ENCODE measurements at regions not wholly inside any gene's neighbourhood (a gene's known extent, or its start where the extent isn't known, plus 50 kb on each side); places are given as distances from the start of the nearest gene placed in this dataset.

DNA sequence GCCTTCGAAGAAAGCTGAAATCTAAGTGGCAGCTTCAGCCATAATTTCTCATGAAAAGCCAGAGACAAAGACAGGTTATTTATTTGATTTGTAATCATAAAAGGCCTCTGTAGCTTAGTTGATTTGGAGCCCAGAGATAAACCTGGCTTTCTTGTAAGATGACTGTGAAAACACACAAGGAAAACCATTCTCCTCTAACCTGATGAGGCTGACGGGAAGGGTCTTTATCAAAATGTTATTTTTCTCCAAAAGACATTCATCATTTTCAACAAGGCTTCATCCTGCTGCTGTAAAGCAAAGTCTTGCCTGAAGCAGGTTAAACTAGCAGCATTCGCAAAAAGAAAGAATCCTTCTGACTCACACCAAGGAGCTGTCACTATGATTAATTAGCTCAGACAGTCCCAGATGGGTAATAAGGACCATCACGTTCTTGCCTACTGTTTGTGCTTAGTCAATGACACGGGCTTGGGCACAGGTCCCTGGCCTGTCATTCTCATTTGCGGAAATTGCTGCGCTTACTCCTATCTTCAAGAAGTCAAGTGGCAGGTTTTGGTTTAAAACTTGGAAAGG is 286.6 kb downstream of the C12orf75 start:
- no peak for TF ChIP-seq POLR2AphosphoS5 (IDR thresholded peaks at IDR 0.05)
- TF ChIP-seq EP300 (IDR thresholded peaks at IDR 0.05), result no peak
- no peak for TF ChIP-seq POLR2A (IDR thresholded peaks at IDR 0.05; ENCODE audit: low read depth)
- no peaks in the 10 kb centered on the region for H3K9me3 ChIP-seq
- H3K27me3 ChIP-seq, result no peaks in the 10 kb centered on the region
- H3K36me3 ChIP-seq, result no peaks in the 10 kb centered on the region
- H3K4me1 ChIP-seq, result no peaks in the 10 kb centered on the region
- 52% methylated on average over 7 of the region's 7 CpGs for WGBS
- no peak overlapping the region for H3K27ac ChIP-seq (replicated peaks in 1 of 4)
- no peak for DNase-seq (ENCODE audit: extremely low spot score)
- intact Hi-C loops (cut with DNase I), result no loop called here
- H3K4me3 ChIP-seq, result no peak overlapping the region

DNA sequence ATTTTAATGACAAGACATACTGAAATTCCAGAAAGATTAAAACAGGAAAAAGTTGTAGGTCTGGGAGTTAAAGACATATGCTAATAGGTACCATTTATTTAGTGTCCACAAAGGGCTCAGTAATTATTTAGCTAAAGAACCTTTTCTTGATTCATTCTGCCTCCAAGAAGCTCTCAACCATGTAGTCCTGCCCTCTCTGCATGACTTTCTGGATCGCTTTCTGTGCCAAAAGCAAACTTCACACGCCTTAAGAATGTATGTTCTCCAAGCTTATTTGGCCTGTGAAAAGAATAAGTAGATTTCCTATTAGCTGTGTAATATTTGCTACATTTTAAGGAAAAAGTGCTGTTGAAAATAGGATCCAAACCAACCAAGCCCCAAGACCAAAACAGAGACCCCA is 291.7 kb downstream of the C12orf75 start:
- 88% methylated on average over 2 of the region's 2 CpGs for WGBS
- no peak overlapping the region for H3K27ac ChIP-seq (replicated peaks in 1 of 4)
- no peaks in the 10 kb centered on the region for H3K9me3 ChIP-seq
- H3K4me3 ChIP-seq, result no peak overlapping the region
- H3K36me3 ChIP-seq, result no peaks in the 10 kb centered on the region
- TF ChIP-seq EP300 (IDR thresholded peaks at IDR 0.05), result no peak
- TF ChIP-seq, protein P1, sequence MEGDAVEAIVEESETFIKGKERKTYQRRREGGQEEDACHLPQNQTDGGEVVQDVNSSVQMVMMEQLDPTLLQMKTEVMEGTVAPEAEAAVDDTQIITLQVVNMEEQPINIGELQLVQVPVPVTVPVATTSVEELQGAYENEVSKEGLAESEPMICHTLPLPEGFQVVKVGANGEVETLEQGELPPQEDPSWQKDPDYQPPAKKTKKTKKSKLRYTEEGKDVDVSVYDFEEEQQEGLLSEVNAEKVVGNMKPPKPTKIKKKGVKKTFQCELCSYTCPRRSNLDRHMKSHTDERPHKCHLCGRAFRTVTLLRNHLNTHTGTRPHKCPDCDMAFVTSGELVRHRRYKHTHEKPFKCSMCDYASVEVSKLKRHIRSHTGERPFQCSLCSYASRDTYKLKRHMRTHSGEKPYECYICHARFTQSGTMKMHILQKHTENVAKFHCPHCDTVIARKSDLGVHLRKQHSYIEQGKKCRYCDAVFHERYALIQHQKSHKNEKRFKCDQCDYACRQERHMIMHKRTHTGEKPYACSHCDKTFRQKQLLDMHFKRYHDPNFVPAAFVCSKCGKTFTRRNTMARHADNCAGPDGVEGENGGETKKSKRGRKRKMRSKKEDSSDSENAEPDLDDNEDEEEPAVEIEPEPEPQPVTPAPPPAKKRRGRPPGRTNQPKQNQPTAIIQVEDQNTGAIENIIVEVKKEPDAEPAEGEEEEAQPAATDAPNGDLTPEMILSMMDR (IDR thresholded peaks at IDR 0.05), result no peak
- TF ChIP-seq POLR2AphosphoS5 (IDR thresholded peaks at IDR 0.05), result no peak
- no peak for TF ChIP-seq POLR2A (IDR thresholded peaks at IDR 0.05; ENCODE audit: low read depth)
- H3K27me3 ChIP-seq, result no peaks in the 10 kb centered on the region
- no peaks in the 10 kb centered on the region for H3K4me1 ChIP-seq
- intact Hi-C loops (cut with DNase I), result no loop called here
- no peak for DNase-seq (ENCODE audit: extremely low spot score)

DNA sequence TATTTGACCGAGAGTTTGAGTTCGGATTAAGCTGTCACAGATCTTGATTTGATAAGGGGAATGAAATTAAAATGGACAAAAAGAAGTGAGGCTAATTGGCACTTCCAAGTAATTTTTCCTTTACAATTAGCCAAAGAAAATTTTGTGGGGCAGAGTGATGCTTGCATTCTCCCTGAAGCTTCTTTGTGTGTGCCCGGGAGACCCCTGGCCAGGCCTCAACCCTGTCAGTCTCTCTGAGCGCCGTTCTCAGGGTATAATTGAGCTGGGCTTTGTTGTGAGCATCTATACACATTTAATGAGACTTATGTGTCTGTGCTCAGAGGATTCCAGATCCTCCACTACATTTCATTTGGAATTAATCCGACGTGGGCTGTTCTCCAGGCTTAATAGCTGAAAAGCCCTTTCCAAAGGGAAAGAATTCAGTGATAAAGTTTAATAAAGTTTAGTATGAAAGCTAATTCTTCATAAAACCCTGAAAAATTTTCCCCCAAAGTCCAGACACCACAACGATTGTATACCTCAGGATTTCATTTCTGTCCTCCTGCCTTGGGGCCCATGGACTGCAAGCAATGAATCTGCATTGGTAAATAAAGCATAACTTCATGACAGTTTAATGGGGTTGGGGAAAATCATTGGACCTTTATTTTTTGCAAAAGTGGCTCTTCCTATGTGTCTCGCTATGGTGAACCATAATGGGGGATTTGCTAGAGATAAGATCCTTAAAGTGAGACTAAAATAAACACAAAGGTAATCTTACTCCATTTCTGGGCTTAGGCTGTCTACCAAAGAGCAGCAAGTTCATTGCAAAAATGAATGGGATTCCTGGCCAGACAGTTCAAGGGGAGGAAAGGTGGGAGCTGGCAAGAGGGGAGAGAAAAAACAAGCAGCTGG is 292.6 kb downstream of the C12orf75 start:
- Histone ChIP-seq H3K4me3 (no peak overlapping the region), H3K27ac (replicated peaks in 1 of 4) (no peak overlapping the region), H3K27me3 (no peaks in the 10 kb centered on the region), H3K4me1 (no peaks in the 10 kb centered on the region), H3K36me3 (no peaks in the 10 kb centered on the region), H3K9me3 (no peaks in the 10 kb centered on the region)
- no peak for DNase-seq (ENCODE audit: extremely low spot score)
- TF ChIP-seq EP300 (IDR thresholded peaks at IDR 0.05) (no peak), POLR2AphosphoS5 (IDR thresholded peaks at IDR 0.05) (no peak), POLR2A (IDR thresholded peaks at IDR 0.05; ENCODE audit: low read depth) (no peak)
- TF ChIP-seq, protein P1 (IDR thresholded peaks at IDR 0.05), result no peak
- WGBS, result 88% methylated on average over 9 of the region's 9 CpGs
- intact Hi-C loops (cut with DNase I), result no loop called here

DNA sequence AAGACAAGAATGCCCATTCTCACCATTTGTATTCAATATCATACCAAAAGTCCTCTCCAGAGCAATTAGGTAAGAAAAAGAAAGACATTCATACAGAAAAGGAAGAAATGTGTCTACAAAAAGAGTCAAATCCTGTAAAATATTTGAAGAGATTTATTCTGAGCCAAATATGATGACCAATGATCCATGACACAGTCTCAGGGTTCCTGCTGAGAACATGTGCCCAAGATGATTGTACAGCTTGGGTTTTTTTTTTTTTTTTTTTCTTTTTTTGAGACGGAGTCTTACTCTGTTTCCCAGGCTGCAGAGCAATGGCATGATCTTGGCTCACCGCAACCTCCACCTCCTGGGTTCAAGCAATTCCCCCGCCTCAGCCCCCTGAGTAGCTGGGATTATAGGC is 296.2 kb downstream of the C12orf75 start:
- Histone ChIP-seq H3K36me3 (no peaks in the 10 kb centered on the region), H3K4me1 (no peaks in the 10 kb centered on the region), H3K27me3 (no peaks in the 10 kb centered on the region), H3K4me3 (no peak overlapping the region), H3K9me3 (no peaks in the 10 kb centered on the region), H3K27ac (replicated peaks in 1 of 4) (no peak overlapping the region)
- TF ChIP-seq POLR2AphosphoS5 (IDR thresholded peaks at IDR 0.05) (no peak), EP300 (IDR thresholded peaks at IDR 0.05) (no peak), POLR2A (IDR thresholded peaks at IDR 0.05; ENCODE audit: low read depth) (no peak)
- TF ChIP-seq, protein P1 (IDR thresholded peaks at IDR 0.05), result no peak
- 91% methylated on average over 3 of the region's 3 CpGs for WGBS
- DNase-seq (ENCODE audit: extremely low spot score), result no peak
- intact Hi-C loops (cut with DNase I), result no loop called here

DNA sequence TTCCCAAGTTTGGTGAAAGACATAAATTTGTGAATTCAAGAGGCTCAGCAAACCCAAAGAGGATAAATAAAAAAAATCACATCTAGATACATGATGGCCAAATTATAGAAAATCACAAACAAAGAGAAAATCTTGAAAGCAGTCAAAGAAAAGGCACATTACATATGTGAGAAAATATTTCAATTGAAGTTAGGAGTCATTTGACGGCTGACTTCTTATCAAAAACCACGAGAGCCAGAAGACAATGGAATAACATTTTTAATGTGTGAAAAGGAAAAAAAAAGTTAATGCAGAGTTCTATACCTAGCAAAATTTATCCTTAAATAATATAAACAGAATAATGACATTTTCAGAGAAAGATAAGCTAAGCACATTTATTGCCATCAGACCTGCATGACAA is 307.0 kb downstream of the C12orf75 start:
- 84% methylated on average over 2 of the region's 2 CpGs for WGBS
- Histone ChIP-seq H3K27ac (replicated peaks in 1 of 4) (no peak overlapping the region), H3K27me3 (no peaks in the 10 kb centered on the region), H3K4me1 (no peaks in the 10 kb centered on the region), H3K9me3 (peaks cover 0 to 16% (median 6%) of the 10 kb centered on the region in 4 donors), H3K4me3 (no peak overlapping the region), H3K36me3 (no peaks in the 10 kb centered on the region)
- TF ChIP-seq EP300 (IDR thresholded peaks at IDR 0.05) (no peak), POLR2A (IDR thresholded peaks at IDR 0.05; ENCODE audit: low read depth) (no peak), POLR2AphosphoS5 (IDR thresholded peaks at IDR 0.05) (no peak)
- TF ChIP-seq, protein P1 (IDR thresholded peaks at IDR 0.05), result no peak
- intact Hi-C loops (cut with DNase I), result no loop called here
- no peak for DNase-seq (ENCODE audit: extremely low spot score)

Measured in esophagus muscularis mucosa (tissue), 4 donors.